CD4-positive, alpha-beta T cell (primary cell): ENCODE measurements at regions not wholly inside any gene's neighbourhood (a gene's known extent, or its start where the extent isn't known, plus 50 kb on each side); places are given as distances from the start of the nearest gene placed in this dataset.
"Not testable (repeated sequence)": the region's sequence is repeated elsewhere in the genome, so short reads cannot be mapped to it uniquely, and the experiment has no call there.

ENCODE experiments used
- ATAC-seq: fragments of 200-7000 bp; cut with Tn5 transposase; one replicate; pipeline ENCODE4 v1.10.0; 2022; ENCODE audit warnings: mild to moderate bottlenecking; ENCODE audit not compliant: poor library complexity
- CTCF ChIA-PET: fragments of 350-600 bp; sonication (Branson Sonifier 250); formaldehyde crosslinking; loops from one replicate; lab custom pipeline; 2021; ENCODE audit warnings: antibody characterized with exemption, inconsistent platforms; lab: Charles Lee
- POLR2A ChIA-PET: fragments of 350-600 bp; sonication (Branson Sonifier 250); formaldehyde crosslinking; loops from one replicate; lab custom pipeline; 2021; ENCODE audit warnings: antibody characterized with exemption, inconsistent platforms; lab: Charles Lee
- DNase-seq, 14 experiments: peaks; one replicate each; pipeline ENCODE4 v3.0.0-alpha.2; 2013 to 2020; ENCODE audit warnings: mixed read lengths in 2 of 14
- H3K27ac ChIP-seq, 2 donors: one replicate each; pipeline versions ENCODE4 v1.5.1 to v1.7.0; 2013; ENCODE audit warnings: low read length in 2 of 2, low read depth in 1 of 2, mild to moderate bottlenecking in 1 of 2
- H3K27me3 ChIP-seq, 2 experiments: 1 replicate in 1 of 2; 2 replicates in 1 of 2; pipeline versions ENCODE4 v1.6.1 to v1.7.0; 2013; ENCODE audit warnings: low read length in 2 of 2, control low read depth in 1 of 2, mild to moderate bottlenecking in 1 of 2, moderate library complexity in 1 of 2; ENCODE audit not compliant: insufficient read depth in 2 of 2, control insufficient read depth in 1 of 2
- H3K36me3 ChIP-seq: one replicate; pipeline ENCODE4 v1.6.1; 2013; ENCODE audit warnings: low read length, control low read depth; ENCODE audit not compliant: insufficient read depth
- H3K4me1 ChIP-seq: one replicate; pipeline ENCODE4 v1.6.1; 2013; ENCODE audit warnings: low read length, control low read depth; ENCODE audit not compliant: insufficient read depth
- H3K4me3 ChIP-seq: one replicate; pipeline ENCODE4 v1.5.1; 2013; ENCODE audit warnings: mild to moderate bottlenecking, low read length, moderate library complexity
- H3K9me3 ChIP-seq, 2 experiments: 1 replicate in 1 of 2; 2 replicates in 1 of 2; pipeline versions ENCODE4 v1.6.1 to v1.7.0; 2013; ENCODE audit warnings: low read length in 2 of 2, mild to moderate bottlenecking in 2 of 2, control low read depth in 1 of 2, moderate library complexity in 1 of 2; ENCODE audit not compliant: control insufficient read depth in 1 of 2, insufficient read depth in 1 of 2
- H3K27ac Mint-ChIP-seq: one replicate; pipeline ENCODE4 v1.8.0; 2020; ENCODE audit warnings: mixed read lengths
- H3K27me3 Mint-ChIP-seq: one replicate; pipeline ENCODE4 v1.8.0; 2021; ENCODE audit warnings: mixed read lengths
- H3K36me3 Mint-ChIP-seq: one replicate; pipeline ENCODE4 v1.8.0; 2021; ENCODE audit warnings: low read depth, mixed read lengths
- H3K4me1 Mint-ChIP-seq: one replicate; pipeline ENCODE4 v1.8.0; 2021; ENCODE audit warnings: low read depth, mixed read lengths
- H3K4me3 Mint-ChIP-seq: one replicate; pipeline ENCODE4 v1.8.0; 2020; ENCODE audit warnings: mild to moderate bottlenecking, mixed read lengths
- H3K9me3 Mint-ChIP-seq: one replicate; pipeline ENCODE4 v1.8.0; 2020; ENCODE audit warnings: mixed read lengths
- CTCF ChIP-seq: fragments of 200-600 bp; IDR thresholded peaks from one replicate; pipeline ENCODE4 v1.8.0; 2022; ENCODE audit warnings: antibody characterized with exemption, mild to moderate bottlenecking
- intact Hi-C, 2 experiments: fragments of 100-400 bp; cut with DNase I in 1 of 2; cut with micrococcal nuclease in 1 of 2; formaldehyde crosslinking; loops; one replicate each; pipeline versions ENCODE4 v1.15.1 to v1.9.0; 2023 to 2025; cut with DNase I, micrococcal nuclease

- Histone ChIP-seq H3K9me3 (no peaks in the 10 kb centered on the region), H3K27me3 (no peaks in the 10 kb centered on the region), H3K4me1 (no peaks in the 10 kb centered on the region), H3K27ac (no peak overlapping the region), H3K4me3 (no peak overlapping the region), H3K36me3 (no peaks in the 10 kb centered on the region)
- no peak for TF ChIP-seq CTCF
- Mint-ChIP-seq H3K36me3 (no peaks in the 10 kb centered on the region), H3K4me3 (no peak overlapping the region), H3K4me1 (no peaks in the 10 kb centered on the region), H3K27me3 (no peaks in the 10 kb centered on the region), H3K27ac (no peak overlapping the region), H3K9me3 (peaks cover 8% of the 10 kb centered on the region)
- no peak for ATAC-seq
- ChIA-PET POLR2A (no interaction called here), CTCF (no interaction called here)
- intact Hi-C loops = no loop called here
- DNase-seq = no peak
These were observed 117.5 kb downstream of the PCDH18 start for GRCh38 chr4:137414802-137415201.

GRCh38 chr4:137408527-137409177 lies 123.6 kb downstream of the PCDH18 start:
- TF ChIP-seq CTCF = no peak

GRCh38 chr4:137405833-137406232 lies 126.5 kb downstream of the PCDH18 start:
- POLR2A ChIA-PET, intact Hi-C loops, DNase-seq, CTCF ChIA-PET, H3K27me3 ChIP-seq, H3K36me3 Mint-ChIP-seq, H3K4me3 Mint-ChIP-seq, H3K9me3 ChIP-seq, H3K9me3 Mint-ChIP-seq, H3K36me3 ChIP-seq, H3K4me3 ChIP-seq, H3K27ac Mint-ChIP-seq, H3K27ac ChIP-seq, H3K4me1 Mint-ChIP-seq, H3K4me1 ChIP-seq, ATAC-seq, H3K27me3 Mint-ChIP-seq: not testable (repeated sequence)

More at GRCh38 chr4:137408527-137409177, 123.6 kb downstream of the PCDH18 start:
- Mint-ChIP-seq H3K27me3 (no peaks in the 10 kb centered on the region), H3K9me3 (no peaks in the 10 kb centered on the region), H3K4me1 (no peaks in the 10 kb centered on the region), H3K27ac (no peak overlapping the region), H3K36me3 (no peaks in the 10 kb centered on the region), H3K4me3 (no peak overlapping the region)
- ATAC-seq = no peak
- no peaks in the 10 kb centered on the region for H3K36me3 ChIP-seq
- H3K27ac ChIP-seq = no peak overlapping the region
- intact Hi-C loops = no loop called here
- H3K4me3 ChIP-seq = no peak overlapping the region
- H3K4me1 ChIP-seq = no peaks in the 10 kb centered on the region
- ChIA-PET CTCF (no interaction called here), POLR2A (no interaction called here)
- H3K27me3 ChIP-seq = no peaks in the 10 kb centered on the region
- DNase-seq = no peak
- H3K9me3 ChIP-seq = peaks cover 0 to 6% of the 10 kb centered on the region in 2 experiments

- ATAC-seq = no peak
- H3K4me1 Mint-ChIP-seq = no peaks in the 10 kb centered on the region
- H3K27ac ChIP-seq = no peak overlapping the region
- DNase-seq = no peak
- no peaks in the 10 kb centered on the region for H3K27me3 ChIP-seq
- intact Hi-C loops = no loop called here
- no peak overlapping the region for H3K4me3 ChIP-seq
- H3K36me3 Mint-ChIP-seq = no peaks in the 10 kb centered on the region
- ChIA-PET CTCF (no interaction called here), POLR2A (no interaction called here)
- no peak overlapping the region for H3K27ac Mint-ChIP-seq
- H3K4me3 Mint-ChIP-seq = no peak overlapping the region
- no peak for TF ChIP-seq CTCF
- peaks cover 0 to 4% of the 10 kb centered on the region in 2 experiments for H3K9me3 ChIP-seq
- no peaks in the 10 kb centered on the region for H3K36me3 ChIP-seq
- no peaks in the 10 kb centered on the region for H3K4me1 ChIP-seq
- no peaks in the 10 kb centered on the region for H3K9me3 Mint-ChIP-seq
- H3K27me3 Mint-ChIP-seq = no peaks in the 10 kb centered on the region
These were observed 138.3 kb downstream of the PCDH18 start for GRCh38 chr4:137394018-137394417.
